HEK293 (cell line): ENCODE measurements at regions not wholly inside any gene's neighbourhood (a gene's known extent, or its start where the extent isn't known, plus 50 kb on each side); places are given as distances from the start of the nearest gene placed in this dataset.

Source experiments
- BCL11A ChIP-seq: fragments of 450-650 bp; formaldehyde crosslinking; IDR thresholded peaks from 2 replicates; pipeline ENCODE4 v1.5.1; 2016; ENCODE audit warnings: low read depth, missing biosample characterization, missing genetic modification characterization
- PRDM1 ChIP-seq: fragments of 450-650 bp; formaldehyde crosslinking; IDR thresholded peaks from 2 replicates; pipeline ENCODE4; 2016; ENCODE audit warnings: missing biosample characterization, missing genetic modification characterization
- YY1 ChIP-seq: fragments of 450-650 bp; formaldehyde crosslinking; IDR thresholded peaks from 2 replicates; pipeline ENCODE4 v1.5.1; 2018; ENCODE audit warnings: missing biosample characterization, missing genetic modification characterization
- ZNF174 ChIP-seq: fragments of 450-650 bp; formaldehyde crosslinking; IDR thresholded peaks from 2 replicates; pipeline ENCODE4 v1.5.0; 2017; ENCODE audit warnings: missing biosample characterization, mild to moderate bottlenecking, missing genetic modification characterization
- ZNF521 ChIP-seq: fragments of 450-650 bp; formaldehyde crosslinking; IDR thresholded peaks from 2 replicates; pipeline ENCODE4 v1.5.1; 2017; ENCODE audit warnings: missing biosample characterization, mild to moderate bottlenecking, missing genetic modification characterization
- ZNF791 ChIP-seq: fragments of 450-650 bp; formaldehyde crosslinking; IDR thresholded peaks from 2 replicates; pipeline ENCODE4 v1.5.1; 2016; ENCODE audit warnings: missing biosample characterization, missing genetic modification characterization
- TF ChIP-seq, protein P1 (sequence below): fragments of 450-650 bp; formaldehyde crosslinking; IDR thresholded peaks from 2 replicates; pipeline ENCODE4 v1.5.1; 2016; ENCODE audit warnings: missing biosample characterization, missing genetic modification characterization, low read depth
- TF ChIP-seq, protein P2 (sequence below): fragments of 450-650 bp; formaldehyde crosslinking; IDR thresholded peaks from 2 replicates; pipeline ENCODE4 v1.5.1; 2016; ENCODE audit warnings: missing biosample characterization, missing genetic modification characterization

DNA sequence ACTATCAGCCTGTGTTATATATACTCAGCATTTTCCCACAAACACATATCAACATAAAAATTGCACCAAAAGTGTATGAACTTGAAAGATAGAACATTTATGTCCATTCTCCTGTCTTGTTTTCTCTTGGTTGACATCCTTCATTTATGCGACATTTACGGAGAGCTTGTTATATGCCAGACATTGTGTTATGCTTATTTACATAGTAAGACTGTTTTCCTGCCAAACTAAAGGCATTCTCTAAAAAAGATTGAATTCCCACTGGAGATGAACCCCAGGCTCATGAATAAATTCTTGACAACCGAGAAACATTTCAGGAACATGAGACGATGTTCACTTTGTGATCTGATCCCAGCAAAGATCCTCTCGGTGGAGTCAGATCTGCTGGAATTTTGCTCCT, 131.0 kb downstream of the RAP2A start:
- TF ChIP-seq PRDM1 (tag by site-specific recombination) (no peak), YY1 (tag by site-specific recombination) (no peak), ZNF174 (tag by site-specific recombination) (no peak), ZNF791 (no peak), BCL11A (tag by site-specific recombination) (no peak), ZNF521 (tag by site-specific recombination) (no peak)
- TF ChIP-seq, protein P1, sequence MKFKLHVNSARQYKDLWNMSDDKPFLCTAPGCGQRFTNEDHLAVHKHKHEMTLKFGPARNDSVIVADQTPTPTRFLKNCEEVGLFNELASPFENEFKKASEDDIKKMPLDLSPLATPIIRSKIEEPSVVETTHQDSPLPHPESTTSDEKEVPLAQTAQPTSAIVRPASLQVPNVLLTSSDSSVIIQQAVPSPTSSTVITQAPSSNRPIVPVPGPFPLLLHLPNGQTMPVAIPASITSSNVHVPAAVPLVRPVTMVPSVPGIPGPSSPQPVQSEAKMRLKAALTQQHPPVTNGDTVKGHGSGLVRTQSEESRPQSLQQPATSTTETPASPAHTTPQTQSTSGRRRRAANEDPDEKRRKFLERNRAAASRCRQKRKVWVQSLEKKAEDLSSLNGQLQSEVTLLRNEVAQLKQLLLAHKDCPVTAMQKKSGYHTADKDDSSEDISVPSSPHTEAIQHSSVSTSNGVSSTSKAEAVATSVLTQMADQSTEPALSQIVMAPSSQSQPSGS (tag by site-specific recombination) = no peak
- TF ChIP-seq, protein P2, sequence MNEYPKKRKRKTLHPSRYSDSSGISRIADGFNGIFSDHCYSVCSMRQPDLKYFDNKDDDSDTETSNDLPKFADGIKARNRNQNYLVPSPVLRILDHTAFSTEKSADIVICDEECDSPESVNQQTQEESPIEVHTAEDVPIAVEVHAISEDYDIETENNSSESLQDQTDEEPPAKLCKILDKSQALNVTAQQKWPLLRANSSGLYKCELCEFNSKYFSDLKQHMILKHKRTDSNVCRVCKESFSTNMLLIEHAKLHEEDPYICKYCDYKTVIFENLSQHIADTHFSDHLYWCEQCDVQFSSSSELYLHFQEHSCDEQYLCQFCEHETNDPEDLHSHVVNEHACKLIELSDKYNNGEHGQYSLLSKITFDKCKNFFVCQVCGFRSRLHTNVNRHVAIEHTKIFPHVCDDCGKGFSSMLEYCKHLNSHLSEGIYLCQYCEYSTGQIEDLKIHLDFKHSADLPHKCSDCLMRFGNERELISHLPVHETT (tag by site-specific recombination) = no peak
